ENCODE measurements at regions not wholly inside any gene's neighbourhood (a gene's known extent, or its start where the extent isn't known, plus 50 kb on each side); places are given as distances from the start of the nearest gene placed in this dataset.

DNA sequence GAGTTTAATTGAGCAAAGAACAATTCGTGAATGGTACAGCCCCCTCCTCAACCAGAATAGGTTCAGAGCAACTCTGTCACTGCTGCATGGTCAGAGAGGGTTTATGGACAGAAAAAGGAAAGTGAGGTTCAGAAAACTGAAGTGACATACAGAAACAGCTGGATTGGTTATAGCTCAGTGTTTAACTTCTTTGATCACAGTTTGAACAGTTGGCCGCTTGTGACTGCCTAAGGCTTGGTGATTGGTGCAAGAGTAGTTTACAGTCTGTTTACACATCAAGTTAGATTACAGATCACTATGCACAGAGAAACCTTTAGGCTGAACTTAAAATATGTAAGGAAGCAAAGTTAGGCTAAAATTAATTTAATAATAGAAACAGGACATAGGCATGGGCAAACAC, 459.2 kb downstream of the KCNJ3 start:
- H3K9me3 Mint-ChIP-seq (ENCODE audit: unreplicated experiment) = no peaks in the 10 kb centered on the region
- Histone ChIP-seq H4K20me1 (ENCODE audit: insufficient read depth, low read length) (no peaks in the 10 kb centered on the region), H3K36me3 (ENCODE audit: insufficient read depth, low read length) (no peaks in the 10 kb centered on the region), H3K4me2 (ENCODE audit: low read length) (no peak overlapping the region), H2AFZ (ENCODE audit: low read depth, low read length) (no peak overlapping the region), H3K27ac (ENCODE audit: low read depth, low read length) (no peak overlapping the region), H3K4me3 (ENCODE audit: insufficient read depth, low read depth, low read length) (no peak overlapping the region), H3K4me1 (ENCODE audit: insufficient read depth, low read length) (no peaks in the 10 kb centered on the region), H3K9me3 (ENCODE audit: insufficient read depth, low read depth, low read length) (no peaks in the 10 kb centered on the region), H3K27me3 (ENCODE audit: insufficient read depth, low read length) (no peaks in the 10 kb centered on the region), H3K79me2 (ENCODE audit: insufficient read depth, low read length) (no peaks in the 10 kb centered on the region), H3K9ac (ENCODE audit: low read length) (no peak overlapping the region)
- H3K4me1 Mint-ChIP-seq (ENCODE audit: low read depth, unreplicated experiment) = peaks cover 1% of the 10 kb centered on the region
- DNase-seq (ENCODE audit: low read depth) (no peak), FAIRE-seq (no peak)
- H3K27ac Mint-ChIP-seq (ENCODE audit: unreplicated experiment) = no peak overlapping the region
- TF ChIP-seq, protein P1, sequence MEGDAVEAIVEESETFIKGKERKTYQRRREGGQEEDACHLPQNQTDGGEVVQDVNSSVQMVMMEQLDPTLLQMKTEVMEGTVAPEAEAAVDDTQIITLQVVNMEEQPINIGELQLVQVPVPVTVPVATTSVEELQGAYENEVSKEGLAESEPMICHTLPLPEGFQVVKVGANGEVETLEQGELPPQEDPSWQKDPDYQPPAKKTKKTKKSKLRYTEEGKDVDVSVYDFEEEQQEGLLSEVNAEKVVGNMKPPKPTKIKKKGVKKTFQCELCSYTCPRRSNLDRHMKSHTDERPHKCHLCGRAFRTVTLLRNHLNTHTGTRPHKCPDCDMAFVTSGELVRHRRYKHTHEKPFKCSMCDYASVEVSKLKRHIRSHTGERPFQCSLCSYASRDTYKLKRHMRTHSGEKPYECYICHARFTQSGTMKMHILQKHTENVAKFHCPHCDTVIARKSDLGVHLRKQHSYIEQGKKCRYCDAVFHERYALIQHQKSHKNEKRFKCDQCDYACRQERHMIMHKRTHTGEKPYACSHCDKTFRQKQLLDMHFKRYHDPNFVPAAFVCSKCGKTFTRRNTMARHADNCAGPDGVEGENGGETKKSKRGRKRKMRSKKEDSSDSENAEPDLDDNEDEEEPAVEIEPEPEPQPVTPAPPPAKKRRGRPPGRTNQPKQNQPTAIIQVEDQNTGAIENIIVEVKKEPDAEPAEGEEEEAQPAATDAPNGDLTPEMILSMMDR (IDR thresholded peaks at IDR 0.05; ENCODE audit: insufficient read depth, low read depth, low read length) = no peak
- TF ChIP-seq EZH2 (IDR thresholded peaks at IDR 0.05; ENCODE audit: insufficient read depth, low read length) = no peak
- H3K4me3 Mint-ChIP-seq (ENCODE audit: unreplicated experiment) = no peak overlapping the region
- H3K27me3 Mint-ChIP-seq (ENCODE audit: low read depth, unreplicated experiment) = no peaks in the 10 kb centered on the region
- H3K36me3 Mint-ChIP-seq (ENCODE audit: low read depth, unreplicated experiment) = no peaks in the 10 kb centered on the region

DNA sequence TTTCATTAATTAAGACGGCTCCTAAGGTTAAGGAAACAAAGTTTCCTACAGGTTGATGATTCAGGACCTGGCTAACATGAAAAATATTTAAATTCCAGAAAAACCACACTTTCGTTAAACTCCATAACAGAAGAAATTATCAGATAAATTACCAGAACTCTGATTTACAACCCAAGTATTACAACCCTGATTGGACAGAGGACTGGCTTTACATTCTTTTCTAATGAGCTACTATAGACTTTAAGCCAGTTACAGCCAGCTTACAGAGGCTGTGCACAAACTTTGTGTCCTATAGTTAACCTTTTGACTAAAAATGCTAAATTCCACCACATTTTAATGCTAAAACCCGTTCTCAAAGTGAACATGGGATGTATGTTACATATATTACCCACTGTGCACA, 458.6 kb downstream of the KCNJ3 start:
- no peak for TF ChIP-seq EZH2 (IDR thresholded peaks at IDR 0.05; ENCODE audit: insufficient read depth, low read length)
- TF ChIP-seq, protein P1 (IDR thresholded peaks at IDR 0.05; ENCODE audit: insufficient read depth, low read depth, low read length) = no peak
- Histone ChIP-seq H3K79me2 (ENCODE audit: insufficient read depth, low read length) (no peaks in the 10 kb centered on the region), H3K27ac (ENCODE audit: low read depth, low read length) (no peak overlapping the region), H3K27me3 (ENCODE audit: insufficient read depth, low read length) (no peaks in the 10 kb centered on the region), H3K4me1 (ENCODE audit: insufficient read depth, low read length) (no peaks in the 10 kb centered on the region), H3K4me3 (ENCODE audit: insufficient read depth, low read depth, low read length) (no peak overlapping the region), H2AFZ (ENCODE audit: low read depth, low read length) (no peak overlapping the region), H3K9ac (ENCODE audit: low read length) (no peak overlapping the region), H3K4me2 (ENCODE audit: low read length) (no peak overlapping the region), H3K36me3 (ENCODE audit: insufficient read depth, low read length) (no peaks in the 10 kb centered on the region), H3K9me3 (ENCODE audit: insufficient read depth, low read depth, low read length) (no peaks in the 10 kb centered on the region), H4K20me1 (ENCODE audit: insufficient read depth, low read length) (no peaks in the 10 kb centered on the region)
- DNase-seq (ENCODE audit: low read depth) = peak; percentile 15
- Mint-ChIP-seq H3K27ac (ENCODE audit: unreplicated experiment) (no peak overlapping the region), H3K4me1 (ENCODE audit: low read depth, unreplicated experiment) (peaks cover 1% of the 10 kb centered on the region), H3K36me3 (ENCODE audit: low read depth, unreplicated experiment) (no peaks in the 10 kb centered on the region), H3K27me3 (ENCODE audit: low read depth, unreplicated experiment) (no peaks in the 10 kb centered on the region), H3K9me3 (ENCODE audit: unreplicated experiment) (no peaks in the 10 kb centered on the region), H3K4me3 (ENCODE audit: unreplicated experiment) (no peak overlapping the region)
- FAIRE-seq = no peak

DNA sequence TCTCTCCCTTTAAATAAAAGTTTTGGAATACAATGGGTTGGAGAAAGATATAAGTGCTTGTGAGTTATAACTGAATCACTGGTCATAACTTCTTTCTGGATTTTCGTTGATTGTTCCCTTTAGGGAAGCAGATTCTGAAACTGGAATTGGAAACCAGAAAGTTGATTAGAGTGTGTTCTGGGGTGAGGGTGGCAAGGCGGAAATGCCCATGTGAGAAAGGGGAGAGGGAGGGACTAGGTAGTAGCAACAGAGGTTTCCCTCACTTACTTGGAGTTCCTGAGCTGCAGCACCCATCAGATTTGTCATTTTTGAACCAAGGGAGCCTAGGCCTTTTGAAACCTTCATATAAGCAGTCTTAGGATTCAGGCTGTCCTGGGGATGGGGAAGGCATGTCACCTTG, 453.4 kb downstream of the KCNJ3 start:
- TF ChIP-seq, protein P1 (IDR thresholded peaks at IDR 0.05; ENCODE audit: insufficient read depth, low read depth, low read length) = no peak
- no peak for TF ChIP-seq EZH2 (IDR thresholded peaks at IDR 0.05; ENCODE audit: insufficient read depth, low read length)
- H4K20me1 ChIP-seq (ENCODE audit: insufficient read depth, low read length) = no peaks in the 10 kb centered on the region
- Mint-ChIP-seq H3K27ac (ENCODE audit: unreplicated experiment) (no peak overlapping the region), H3K4me3 (ENCODE audit: unreplicated experiment) (no peak overlapping the region), H3K27me3 (ENCODE audit: low read depth, unreplicated experiment) (no peaks in the 10 kb centered on the region), H3K36me3 (ENCODE audit: low read depth, unreplicated experiment) (no peaks in the 10 kb centered on the region), H3K9me3 (ENCODE audit: unreplicated experiment) (no peaks in the 10 kb centered on the region), H3K4me1 (ENCODE audit: low read depth, unreplicated experiment) (peaks cover under 1% of the 10 kb centered on the region)
- no peak overlapping the region for H3K4me3 ChIP-seq (ENCODE audit: insufficient read depth, low read depth, low read length)
- no peak overlapping the region for H3K27ac ChIP-seq (ENCODE audit: low read depth, low read length)
- H2AFZ ChIP-seq (ENCODE audit: low read depth, low read length) = no peak overlapping the region
- no peaks in the 10 kb centered on the region for H3K79me2 ChIP-seq (ENCODE audit: insufficient read depth, low read length)
- H3K4me1 ChIP-seq (ENCODE audit: insufficient read depth, low read length) = no peaks in the 10 kb centered on the region
- FAIRE-seq (no peak), DNase-seq (ENCODE audit: low read depth) (no peak)
- H3K9ac ChIP-seq (ENCODE audit: low read length) = no peak overlapping the region
- H3K36me3 ChIP-seq (ENCODE audit: insufficient read depth, low read length) = no peaks in the 10 kb centered on the region
- no peaks in the 10 kb centered on the region for H3K27me3 ChIP-seq (ENCODE audit: insufficient read depth, low read length)
- H3K4me2 ChIP-seq (ENCODE audit: low read length) = no peak overlapping the region
- H3K9me3 ChIP-seq (ENCODE audit: insufficient read depth, low read depth, low read length) = no peaks in the 10 kb centered on the region

Data from astrocyte (in vitro differentiated cells and primary cell).